ENCODE measurements at regions not wholly inside any gene's neighbourhood (a gene's known extent, or its start where the extent isn't known, plus 50 kb on each side); places are given as distances from the start of the nearest gene placed in this dataset.

- in situ Hi-C loops (cut with HindIII; ENCODE audit: extremely low pct_ligation_motif_present, low pct_unique_long_range_greater_than_20kb), result no loop called here
- Histone ChIP-seq H3K4me3 (replicated peaks in 1 of 3; ENCODE audit: insufficient read depth in 1 of 3, low read depth in 2 of 3, low read length in 3 of 3) (no peak overlapping the region), H3K9me3 (ENCODE audit: low read length) (no peaks in the 10 kb centered on the region), H4K20me1 (ENCODE audit: insufficient read depth, low read length) (no peaks in the 10 kb centered on the region), H3K27ac (ENCODE audit: extremely low read length, insufficient read depth, low read length) (no peak overlapping the region), H3K9ac (ENCODE audit: insufficient read depth, low read depth, low read length) (no peak overlapping the region), H3K4me2 (ENCODE audit: low read depth, low read length) (no peak overlapping the region), H2AFZ (ENCODE audit: low read length) (no peak overlapping the region), H3K79me2 (ENCODE audit: insufficient read depth, low read length) (no peaks in the 10 kb centered on the region), H3K36me3 (replicated peaks in 1 of 2; ENCODE audit: control insufficient read depth in 1 of 2, insufficient read depth in 2 of 2, low read length in 2 of 2) (no peaks in the 10 kb centered on the region), H3K4me1 (ENCODE audit: insufficient read depth, low read length) (no peaks in the 10 kb centered on the region), H3K27me3 (ENCODE audit: control insufficient read depth in 1 of 2, insufficient read depth in 2 of 2, low read length in 2 of 2) (no peaks in the 10 kb centered on the region)
- ATAC-seq (no peak), DNase-seq (ENCODE audit: low spot score) (no peak), FAIRE-seq (no peak)
- ChIA-PET POLR2A (no interaction called here), CTCF (ENCODE audit: low intra/inter-chr PET ratio, low total read pairs) (no interaction called here)
- BruUV-seq (replicated peaks), result no TSS peak
- TF ChIP-seq SMYD3 (CRISPR knock-in tag; IDR thresholded peaks at IDR 0.05), result no peak
- TF ChIP-seq ZNF235 (CRISPR knock-in tag; IDR thresholded peaks at IDR 0.05; ENCODE audit: borderline replicate concordance), result no peak
- WGBS (ENCODE audit: low lambda C conversion rate), result 42% methylated on average over 2 of the region's 2 CpGs
- intact Hi-C loops (cut with micrococcal nuclease; ENCODE audit: unreplicated experiment), result no loop called here
Measured at GRCh38 chr4:165613581-165613980, 234.8 kb downstream of the CPE start.

DNA sequence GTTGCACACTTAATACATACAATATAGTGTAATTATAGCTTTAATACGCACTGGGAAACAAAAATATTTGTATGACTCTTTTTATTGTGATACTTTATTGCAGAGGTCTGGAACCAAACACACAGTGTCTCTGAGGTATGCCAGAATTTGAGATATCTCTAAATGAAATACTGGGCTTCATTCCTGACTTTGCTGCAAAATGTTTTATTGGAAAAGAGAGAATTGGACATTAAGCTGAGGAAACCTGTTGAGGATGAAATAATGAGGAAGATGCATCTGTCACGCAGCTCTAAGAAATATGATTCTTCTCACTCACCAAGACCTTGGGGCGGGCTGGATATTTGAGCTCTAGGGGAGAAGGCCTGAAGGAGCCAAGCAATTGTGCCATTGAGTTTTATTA lies 242.1 kb downstream of the CPE start:
- CTCF ChIA-PET (ENCODE audit: low intra/inter-chr PET ratio, low total read pairs), result no interaction called here
- TF ChIP-seq ZBTB49 (CRISPR knock-in tag; IDR thresholded peaks at IDR 0.05; ENCODE audit: borderline replicate concordance) (no peak), ELK4 (CRISPR knock-in tag; IDR thresholded peaks at IDR 0.05; ENCODE audit: borderline replicate concordance) (no peak), NR2C2 (CRISPR knock-in tag; IDR thresholded peaks at IDR 0.05; ENCODE audit: borderline replicate concordance) (no peak), ZNF350 (CRISPR knock-in tag; IDR thresholded peaks at IDR 0.05; ENCODE audit: borderline replicate concordance, low read depth) (no peak), ARNTL (CRISPR knock-in tag; IDR thresholded peaks at IDR 0.05) (no peak), PRPF4 (IDR thresholded peaks at IDR 0.05; ENCODE audit: low read depth, low read length, poor library complexity, severe bottlenecking) (no peak), PRDM15 (CRISPR knock-in tag; IDR thresholded peaks at IDR 0.05) (no peak), KDM1A (CRISPR knock-in tag; IDR thresholded peaks at IDR 0.05) (no peak), SKI (IDR thresholded peaks at IDR 0.05; ENCODE audit: partially characterized antibody) (no peak)
- H3K27me3 ChIP-seq (ENCODE audit: control insufficient read depth in 1 of 2, insufficient read depth in 2 of 2, low read length in 2 of 2), result no peaks in the 10 kb centered on the region
- H3K36me3 ChIP-seq (replicated peaks in 1 of 2; ENCODE audit: control insufficient read depth in 1 of 2, insufficient read depth in 2 of 2, low read length in 2 of 2), result no peaks in the 10 kb centered on the region
- in situ Hi-C loops (cut with HindIII; ENCODE audit: extremely low pct_ligation_motif_present, low pct_unique_long_range_greater_than_20kb) (no loop called here), intact Hi-C loops (cut with micrococcal nuclease; ENCODE audit: unreplicated experiment) (no loop called here)
- no peaks in the 10 kb centered on the region for H3K9me3 ChIP-seq (ENCODE audit: low read length)
- H2AFZ ChIP-seq (ENCODE audit: low read length), result no peak overlapping the region
- no peaks in the 10 kb centered on the region for H3K79me2 ChIP-seq (ENCODE audit: insufficient read depth, low read length)
- H3K4me3 ChIP-seq (replicated peaks in 1 of 3; ENCODE audit: insufficient read depth in 1 of 3, low read depth in 2 of 3, low read length in 3 of 3), result no peak overlapping the region
- no peak for ATAC-seq
- FAIRE-seq, result no peak
- no peak overlapping the region for H3K27ac ChIP-seq (ENCODE audit: extremely low read length, insufficient read depth, low read length)
- no peaks in the 10 kb centered on the region for H4K20me1 ChIP-seq (ENCODE audit: insufficient read depth, low read length)
- no peak for DNase-seq (ENCODE audit: low spot score)
- POLR2A ChIA-PET, result no interaction called here
- 17% methylated on average over 3 of the region's 3 CpGs for WGBS (ENCODE audit: low lambda C conversion rate)
- no TSS peak for BruUV-seq (replicated peaks)
- H3K4me2 ChIP-seq (ENCODE audit: low read depth, low read length), result no peak overlapping the region
- no peak overlapping the region for H3K9ac ChIP-seq (ENCODE audit: insufficient read depth, low read depth, low read length)
- H3K4me1 ChIP-seq (ENCODE audit: insufficient read depth, low read length), result no peaks in the 10 kb centered on the region
